ENCODE measurements at regions not wholly inside any gene's neighbourhood (a gene's known extent, or its start where the extent isn't known, plus 50 kb on each side); places are given as distances from the start of the nearest gene placed in this dataset.
"Not testable (repeated sequence)": the region's sequence is repeated elsewhere in the genome, so short reads cannot be mapped to it uniquely, and the experiment has no call there.

DNA sequence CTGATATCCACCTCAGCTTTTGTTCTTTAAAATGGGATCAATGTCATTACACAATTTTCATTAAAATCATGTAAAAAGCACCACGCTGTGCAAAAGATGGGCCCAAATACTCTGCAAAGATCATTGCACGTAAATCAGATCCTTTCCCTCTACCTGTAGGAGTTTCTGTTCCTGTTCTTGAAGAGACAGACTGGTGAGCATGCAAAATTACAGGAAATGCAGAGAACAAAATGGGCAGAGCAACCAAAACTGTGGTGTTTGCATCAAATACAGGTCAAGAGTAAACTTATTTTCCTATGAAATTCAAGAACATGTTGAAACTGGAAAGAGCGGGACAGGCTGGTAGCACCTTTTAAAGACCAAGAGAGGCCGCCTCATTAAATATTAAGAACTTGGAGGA, 294.9 kb upstream of the ADGRL2 start:
- Histone ChIP-seq H3K27ac (replicated peaks) (no peak overlapping the region), H3K27me3 (ENCODE audit: insufficient read depth, poor library complexity, severe bottlenecking) (no peaks in the 10 kb centered on the region), H3K4me3 (replicated peaks; ENCODE audit: insufficient read depth, low read length) (no peak overlapping the region)
- TF ChIP-seq SPI1 (IDR thresholded peaks at IDR 0.05; ENCODE audit: borderline replicate concordance, low read depth) (no peak), GABPA (IDR thresholded peaks at IDR 0.05; ENCODE audit: low read depth) (no peak), POLR2AphosphoS5 (IDR thresholded peaks at IDR 0.05; ENCODE audit: low read depth) (no peak)
- TF ChIP-seq, protein P1, sequence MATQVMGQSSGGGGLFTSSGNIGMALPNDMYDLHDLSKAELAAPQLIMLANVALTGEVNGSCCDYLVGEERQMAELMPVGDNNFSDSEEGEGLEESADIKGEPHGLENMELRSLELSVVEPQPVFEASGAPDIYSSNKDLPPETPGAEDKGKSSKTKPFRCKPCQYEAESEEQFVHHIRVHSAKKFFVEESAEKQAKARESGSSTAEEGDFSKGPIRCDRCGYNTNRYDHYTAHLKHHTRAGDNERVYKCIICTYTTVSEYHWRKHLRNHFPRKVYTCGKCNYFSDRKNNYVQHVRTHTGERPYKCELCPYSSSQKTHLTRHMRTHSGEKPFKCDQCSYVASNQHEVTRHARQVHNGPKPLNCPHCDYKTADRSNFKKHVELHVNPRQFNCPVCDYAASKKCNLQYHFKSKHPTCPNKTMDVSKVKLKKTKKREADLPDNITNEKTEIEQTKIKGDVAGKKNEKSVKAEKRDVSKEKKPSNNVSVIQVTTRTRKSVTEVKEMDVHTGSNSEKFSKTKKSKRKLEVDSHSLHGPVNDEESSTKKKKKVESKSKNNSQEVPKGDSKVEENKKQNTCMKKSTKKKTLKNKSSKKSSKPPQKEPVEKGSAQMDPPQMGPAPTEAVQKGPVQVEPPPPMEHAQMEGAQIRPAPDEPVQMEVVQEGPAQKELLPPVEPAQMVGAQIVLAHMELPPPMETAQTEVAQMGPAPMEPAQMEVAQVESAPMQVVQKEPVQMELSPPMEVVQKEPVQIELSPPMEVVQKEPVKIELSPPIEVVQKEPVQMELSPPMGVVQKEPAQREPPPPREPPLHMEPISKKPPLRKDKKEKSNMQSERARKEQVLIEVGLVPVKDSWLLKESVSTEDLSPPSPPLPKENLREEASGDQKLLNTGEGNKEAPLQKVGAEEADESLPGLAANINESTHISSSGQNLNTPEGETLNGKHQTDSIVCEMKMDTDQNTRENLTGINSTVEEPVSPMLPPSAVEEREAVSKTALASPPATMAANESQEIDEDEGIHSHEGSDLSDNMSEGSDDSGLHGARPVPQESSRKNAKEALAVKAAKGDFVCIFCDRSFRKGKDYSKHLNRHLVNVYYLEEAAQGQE (IDR thresholded peaks at IDR 0.05; ENCODE audit: insufficient replicate concordance, low read depth): no peak
- TF ChIP-seq, protein P2, sequence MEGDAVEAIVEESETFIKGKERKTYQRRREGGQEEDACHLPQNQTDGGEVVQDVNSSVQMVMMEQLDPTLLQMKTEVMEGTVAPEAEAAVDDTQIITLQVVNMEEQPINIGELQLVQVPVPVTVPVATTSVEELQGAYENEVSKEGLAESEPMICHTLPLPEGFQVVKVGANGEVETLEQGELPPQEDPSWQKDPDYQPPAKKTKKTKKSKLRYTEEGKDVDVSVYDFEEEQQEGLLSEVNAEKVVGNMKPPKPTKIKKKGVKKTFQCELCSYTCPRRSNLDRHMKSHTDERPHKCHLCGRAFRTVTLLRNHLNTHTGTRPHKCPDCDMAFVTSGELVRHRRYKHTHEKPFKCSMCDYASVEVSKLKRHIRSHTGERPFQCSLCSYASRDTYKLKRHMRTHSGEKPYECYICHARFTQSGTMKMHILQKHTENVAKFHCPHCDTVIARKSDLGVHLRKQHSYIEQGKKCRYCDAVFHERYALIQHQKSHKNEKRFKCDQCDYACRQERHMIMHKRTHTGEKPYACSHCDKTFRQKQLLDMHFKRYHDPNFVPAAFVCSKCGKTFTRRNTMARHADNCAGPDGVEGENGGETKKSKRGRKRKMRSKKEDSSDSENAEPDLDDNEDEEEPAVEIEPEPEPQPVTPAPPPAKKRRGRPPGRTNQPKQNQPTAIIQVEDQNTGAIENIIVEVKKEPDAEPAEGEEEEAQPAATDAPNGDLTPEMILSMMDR (IDR thresholded peaks at IDR 0.05; ENCODE audit: insufficient read depth, low read length): no peak
- no peak for DNase-seq (ENCODE audit: low read depth in 1 of 2, low spot score in 1 of 2)

DNA sequence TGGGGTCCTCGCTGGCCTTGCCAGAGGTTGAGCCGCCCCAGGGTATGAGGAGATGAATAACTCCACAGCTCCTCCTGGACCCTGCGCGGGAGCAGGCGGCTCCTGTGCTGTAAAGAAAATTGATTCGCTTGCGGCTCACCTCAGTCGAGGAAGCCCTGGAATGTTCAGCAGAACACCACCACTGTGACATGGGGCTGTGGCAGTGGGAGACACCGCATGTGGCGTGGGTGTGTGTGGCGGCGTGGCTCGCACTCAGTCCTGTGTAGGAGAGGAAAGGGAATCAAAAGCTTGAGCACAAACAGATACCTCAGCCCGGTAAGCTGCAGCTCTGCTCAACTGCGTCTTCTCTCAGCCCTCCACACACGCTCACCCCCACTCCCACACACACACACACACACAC, 295.9 kb upstream of the ADGRL2 start:
- not testable (repeated sequence) for H3K27me3 ChIP-seq (ENCODE audit: insufficient read depth, poor library complexity, severe bottlenecking); DNase-seq (ENCODE audit: low read depth in 1 of 2, low spot score in 1 of 2); H3K4me3 ChIP-seq (replicated peaks; ENCODE audit: insufficient read depth, low read length); H3K27ac ChIP-seq (replicated peaks)

DNA sequence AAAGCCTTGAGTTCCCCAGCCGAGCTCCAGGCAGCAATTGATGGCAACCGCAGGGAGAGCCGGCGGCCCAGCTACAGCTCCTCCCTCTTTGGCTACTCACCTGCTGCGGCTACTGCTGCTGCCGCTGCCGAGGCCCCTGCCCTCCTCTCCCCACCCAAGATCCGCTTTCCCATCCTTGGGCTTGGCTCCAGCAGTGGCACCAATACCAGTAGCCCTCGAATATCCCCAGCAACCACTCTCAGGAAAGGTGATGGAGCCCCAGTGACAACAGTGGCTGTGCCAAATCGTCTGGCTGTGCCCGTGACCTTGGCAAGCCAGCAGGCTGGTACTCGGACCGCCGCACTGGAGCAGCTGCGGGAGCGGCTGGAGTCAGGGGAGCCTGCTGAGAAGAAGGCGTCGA, 298.0 kb upstream of the ADGRL2 start:
- not testable (repeated sequence) for H3K27me3 ChIP-seq (ENCODE audit: insufficient read depth, poor library complexity, severe bottlenecking); H3K27ac ChIP-seq (replicated peaks); H3K4me3 ChIP-seq (replicated peaks; ENCODE audit: insufficient read depth, low read length); DNase-seq (ENCODE audit: low read depth in 1 of 2, low spot score in 1 of 2)

DNA sequence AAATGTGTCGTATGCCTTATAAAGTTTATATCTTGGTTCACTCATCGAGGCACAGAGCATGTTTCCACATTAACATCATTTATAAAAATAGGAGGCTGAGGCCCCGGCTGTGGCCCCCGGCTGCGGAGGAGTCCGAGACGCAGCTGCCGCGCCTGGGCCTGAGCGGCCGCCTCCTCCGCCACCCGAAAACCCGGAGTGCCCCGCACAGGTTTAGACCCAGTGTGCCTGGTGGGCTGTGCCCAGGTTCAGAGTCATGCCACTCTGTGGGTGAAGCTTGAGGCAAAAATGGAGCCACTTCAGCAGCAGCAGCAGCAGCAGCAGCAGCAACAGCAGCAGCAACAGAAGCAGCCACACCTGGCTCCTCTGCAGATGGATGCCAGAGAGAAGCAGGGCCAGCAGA, 299.2 kb upstream of the ADGRL2 start:
- H3K27me3 ChIP-seq (ENCODE audit: insufficient read depth, poor library complexity, severe bottlenecking); H3K27ac ChIP-seq (replicated peaks); DNase-seq (ENCODE audit: low read depth in 1 of 2, low spot score in 1 of 2); H3K4me3 ChIP-seq (replicated peaks; ENCODE audit: insufficient read depth, low read length): not testable (repeated sequence)

DNA sequence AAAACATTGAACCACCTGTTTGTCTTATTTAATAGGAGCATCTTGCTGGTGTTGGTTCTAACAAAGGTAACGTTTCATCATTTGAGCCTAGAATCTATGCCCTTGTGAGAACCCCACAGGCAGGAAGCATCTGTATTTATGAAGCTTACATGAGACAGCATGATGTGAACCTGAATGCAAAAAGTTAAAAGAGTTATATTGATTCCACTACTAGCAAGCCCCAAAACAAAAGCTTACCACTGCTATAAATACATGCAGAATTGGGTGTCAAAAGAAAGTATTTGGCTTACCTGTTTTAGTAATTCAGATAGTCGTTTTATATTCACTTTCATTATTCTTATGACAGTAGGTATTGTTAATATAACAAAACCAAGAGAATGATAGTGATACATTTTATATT, 301.2 kb upstream of the ADGRL2 start:
- Histone ChIP-seq H3K27ac (replicated peaks) (no peak overlapping the region), H3K4me3 (replicated peaks; ENCODE audit: insufficient read depth, low read length) (no peak overlapping the region), H3K27me3 (ENCODE audit: insufficient read depth, poor library complexity, severe bottlenecking) (no peaks in the 10 kb centered on the region)
- no peak for DNase-seq (ENCODE audit: low read depth in 1 of 2, low spot score in 1 of 2)
- TF ChIP-seq POLR2AphosphoS5 (IDR thresholded peaks at IDR 0.05; ENCODE audit: low read depth) (no peak), SPI1 (IDR thresholded peaks at IDR 0.05; ENCODE audit: borderline replicate concordance, low read depth) (no peak), GABPA (IDR thresholded peaks at IDR 0.05; ENCODE audit: low read depth) (no peak)
- TF ChIP-seq, protein P1 (IDR thresholded peaks at IDR 0.05; ENCODE audit: insufficient replicate concordance, low read depth): no peak
- TF ChIP-seq, protein P2 (IDR thresholded peaks at IDR 0.05; ENCODE audit: insufficient read depth, low read length): no peak
